OCI-LY3 (cell line): ENCODE measurements at regions not wholly inside any gene's neighbourhood (a gene's known extent, or its start where the extent isn't known, plus 50 kb on each side); places are given as distances from the start of the nearest gene placed in this dataset.
A peak's percentile ranks its signal among the peaks of the same experiment; 100 is the strongest.

Experiments
- H2AFZ ChIP-seq: fragments of 200-600, 300-600 bp; shearing (Covaris generic); 2 replicates; pipeline ENCODE4 v1.6.0; 2014; ENCODE audit warnings: antibody characterized with exemption, low read depth, low read length
- H3K27ac ChIP-seq: fragments of 200-600, 300-600 bp; sonication (generic); 2 replicates; pipeline ENCODE4 v1.5.1; 2014; ENCODE audit warnings: mild to moderate bottlenecking, low read length, moderate library complexity, mixed read lengths
- H3K27me3 ChIP-seq: fragments of 200-600, 300-600 bp; sonication (generic); 2 replicates; pipeline ENCODE4 v1.6.1; 2014; ENCODE audit warnings: low read depth, low read length, mixed read lengths
- H3K36me3 ChIP-seq: fragments of 200-600, 300-600 bp; sonication (generic); replicated peaks from 2 replicates; pipeline ENCODE3; 2014; ENCODE audit warnings: low read depth, low read length, mixed read lengths
- H3K4me1 ChIP-seq: fragments of 300-600, 200-600 bp; sonication (generic); 2 replicates; pipeline ENCODE4 v1.6.1; 2014; ENCODE audit warnings: low read length, mixed read lengths
- H3K4me2 ChIP-seq: fragments of 200-600, 300-600 bp; sonication (generic); 2 replicates; pipeline ENCODE4 v1.6.1; 2014; ENCODE audit warnings: low read length, mixed read lengths
- H3K4me3 ChIP-seq: fragments of 300-600, 200-600 bp; sonication (generic); 2 replicates; pipeline ENCODE4 v1.5.1; 2014; ENCODE audit warnings: antibody characterized with exemption, mild to moderate bottlenecking, low read length, moderate library complexity
- H3K79me2 ChIP-seq: fragments of 300-600, 200-600 bp; shearing (Covaris generic); 2 replicates; pipeline ENCODE4 v1.6.1; 2014; ENCODE audit warnings: mild to moderate bottlenecking, low read length, mixed read lengths
- H3K9ac ChIP-seq: fragments of 300-600, 200-600 bp; shearing (Covaris generic); 2 replicates; pipeline ENCODE4 v1.6.0; 2014; ENCODE audit warnings: mild to moderate bottlenecking, low read length, moderate library complexity
- H3K9me3 ChIP-seq: fragments of 200-600, 300-600 bp; shearing (Covaris generic); 2 replicates; pipeline ENCODE4 v1.6.1; 2014; ENCODE audit warnings: low read length, mixed read lengths; ENCODE audit not compliant: insufficient read depth
- H4K20me1 ChIP-seq: fragments of 200-600, 300-600 bp; sonication (generic); 2 replicates; pipeline ENCODE4 v1.6.1; 2016; ENCODE audit warnings: low read length, mixed read lengths; ENCODE audit not compliant: insufficient read depth
- EZH2phosphoT487 ChIP-seq: fragments of 200-600 bp; shearing (Covaris generic); IDR thresholded peaks from 2 replicates; pipeline ENCODE4 v1.6.1; 2018; ENCODE audit warnings: antibody characterized with exemption, mixed run types, low read depth
- TF ChIP-seq, protein P1 (sequence below): fragments of 200-600, 300-600 bp; sonication (generic); IDR thresholded peaks from 2 replicates; pipeline ENCODE4 v1.5.1; 2014; ENCODE audit warnings: antibody characterized with exemption, low read length, low read depth

DNA sequence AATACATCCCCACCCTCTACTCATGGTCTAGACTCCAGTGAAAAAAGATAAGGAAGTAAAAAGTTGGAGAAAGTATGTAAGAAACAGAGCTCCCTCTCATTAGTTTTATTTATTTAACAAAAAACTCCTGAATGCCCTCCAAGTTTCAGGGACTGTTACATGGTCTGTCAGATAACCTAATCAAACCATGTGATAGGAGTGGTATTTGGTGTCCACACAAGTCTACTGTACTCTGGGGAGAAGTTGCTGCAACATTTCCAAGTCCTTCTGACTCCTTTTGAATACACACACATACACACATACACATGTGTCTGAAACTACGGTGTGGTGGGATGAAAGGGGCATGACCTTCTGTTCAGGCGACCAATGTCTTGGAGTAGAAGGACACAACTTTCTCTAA is 320.0 kb downstream of the ADGRG6 start:
- Histone ChIP-seq H3K27me3 (no peaks in the 10 kb centered on the region), H3K36me3 (no peaks in the 10 kb centered on the region), H3K27ac (no peak overlapping the region), H3K4me3 (no peak overlapping the region), H3K9ac (no peak overlapping the region), H3K9me3 (no peaks in the 10 kb centered on the region), H3K79me2 (no peaks in the 10 kb centered on the region), H3K4me1 (no peaks in the 10 kb centered on the region), H4K20me1 (no peaks in the 10 kb centered on the region), H3K4me2 (no peak overlapping the region), H2AFZ (no peak overlapping the region)
- TF ChIP-seq, protein P1, sequence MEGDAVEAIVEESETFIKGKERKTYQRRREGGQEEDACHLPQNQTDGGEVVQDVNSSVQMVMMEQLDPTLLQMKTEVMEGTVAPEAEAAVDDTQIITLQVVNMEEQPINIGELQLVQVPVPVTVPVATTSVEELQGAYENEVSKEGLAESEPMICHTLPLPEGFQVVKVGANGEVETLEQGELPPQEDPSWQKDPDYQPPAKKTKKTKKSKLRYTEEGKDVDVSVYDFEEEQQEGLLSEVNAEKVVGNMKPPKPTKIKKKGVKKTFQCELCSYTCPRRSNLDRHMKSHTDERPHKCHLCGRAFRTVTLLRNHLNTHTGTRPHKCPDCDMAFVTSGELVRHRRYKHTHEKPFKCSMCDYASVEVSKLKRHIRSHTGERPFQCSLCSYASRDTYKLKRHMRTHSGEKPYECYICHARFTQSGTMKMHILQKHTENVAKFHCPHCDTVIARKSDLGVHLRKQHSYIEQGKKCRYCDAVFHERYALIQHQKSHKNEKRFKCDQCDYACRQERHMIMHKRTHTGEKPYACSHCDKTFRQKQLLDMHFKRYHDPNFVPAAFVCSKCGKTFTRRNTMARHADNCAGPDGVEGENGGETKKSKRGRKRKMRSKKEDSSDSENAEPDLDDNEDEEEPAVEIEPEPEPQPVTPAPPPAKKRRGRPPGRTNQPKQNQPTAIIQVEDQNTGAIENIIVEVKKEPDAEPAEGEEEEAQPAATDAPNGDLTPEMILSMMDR, result no peak

DNA sequence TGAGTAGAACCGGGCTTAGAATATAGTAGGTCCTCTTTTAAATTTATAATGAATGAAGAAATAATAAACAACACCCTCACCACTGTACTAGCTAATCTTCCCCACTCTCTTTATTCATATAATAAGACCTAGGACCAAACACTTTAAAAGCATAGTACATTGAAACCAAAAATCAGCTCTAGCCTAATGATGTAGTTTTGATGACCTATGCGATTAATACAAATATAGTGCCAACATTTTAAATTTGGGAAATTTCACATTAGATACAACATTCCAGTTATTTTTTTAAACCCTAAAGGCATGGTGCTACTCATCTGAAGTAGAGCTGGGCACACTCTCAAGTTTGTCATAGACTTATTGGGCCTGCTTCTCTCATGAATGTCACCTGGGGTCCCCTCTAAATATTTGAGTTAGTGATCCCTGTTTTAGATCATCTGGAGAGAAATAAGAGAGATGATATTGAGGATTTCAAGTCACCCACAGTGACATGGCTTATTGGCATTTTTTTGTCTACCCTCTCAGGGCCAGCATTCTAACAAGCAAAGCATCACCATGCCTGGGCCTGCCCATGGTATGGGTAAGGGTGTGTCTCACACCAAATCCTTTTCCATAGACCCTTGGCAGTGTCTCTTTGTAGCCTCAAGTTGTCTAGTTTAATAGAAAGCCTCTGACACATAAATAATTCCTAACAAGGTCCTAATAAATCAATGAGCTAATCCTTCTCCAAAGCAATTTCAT is 319.8 kb downstream of the HIVEP2 start:
- Histone ChIP-seq H4K20me1 (no peaks in the 10 kb centered on the region), H3K27me3 (no peaks in the 10 kb centered on the region), H3K4me3 (no peak overlapping the region), H3K79me2 (no peaks in the 10 kb centered on the region), H3K9ac (no peak overlapping the region), H2AFZ (no peak overlapping the region), H3K36me3 (no peaks in the 10 kb centered on the region), H3K27ac (no peak overlapping the region), H3K9me3 (no peaks in the 10 kb centered on the region), H3K4me1 (no peaks in the 10 kb centered on the region), H3K4me2 (no peak overlapping the region)
- TF ChIP-seq, protein P1, result no peak
- TF ChIP-seq EZH2phosphoT487, result no peak

DNA sequence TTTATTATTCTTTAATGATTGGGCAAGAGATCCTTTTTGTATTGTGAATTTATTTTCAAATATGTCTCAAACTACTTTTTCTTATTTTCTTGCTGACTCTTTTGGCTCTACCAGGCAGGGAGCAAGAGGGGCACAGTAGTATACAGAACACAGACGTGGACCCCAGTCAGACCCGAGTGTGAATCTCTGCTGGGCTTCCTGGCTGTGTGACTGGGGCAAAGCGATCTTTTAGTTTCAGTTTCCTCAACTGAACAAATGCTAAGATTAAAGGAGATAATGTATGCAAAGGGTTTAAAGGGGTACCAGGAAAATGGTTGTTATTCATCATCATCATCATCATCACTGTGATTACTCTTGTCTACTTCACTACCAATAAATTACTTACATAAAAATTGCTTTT is 317.5 kb downstream of the HIVEP2 start:
- no peak overlapping the region for H3K4me3 ChIP-seq
- no peak overlapping the region for H3K9ac ChIP-seq
- no peaks in the 10 kb centered on the region for H3K36me3 ChIP-seq
- TF ChIP-seq, protein P1, result no peak
- no peak for TF ChIP-seq EZH2phosphoT487
- no peak overlapping the region for H3K27ac ChIP-seq
- no peaks in the 10 kb centered on the region for H3K79me2 ChIP-seq
- no peaks in the 10 kb centered on the region for H3K4me1 ChIP-seq
- H3K27me3 ChIP-seq, result no peaks in the 10 kb centered on the region
- peak overlapping the region; percentile 30; the same call in 1 of the 2 replicates for H2AFZ ChIP-seq
- H3K9me3 ChIP-seq, result no peaks in the 10 kb centered on the region
- H4K20me1 ChIP-seq, result no peaks in the 10 kb centered on the region
- H3K4me2 ChIP-seq, result peak overlapping the region; percentile 37

DNA sequence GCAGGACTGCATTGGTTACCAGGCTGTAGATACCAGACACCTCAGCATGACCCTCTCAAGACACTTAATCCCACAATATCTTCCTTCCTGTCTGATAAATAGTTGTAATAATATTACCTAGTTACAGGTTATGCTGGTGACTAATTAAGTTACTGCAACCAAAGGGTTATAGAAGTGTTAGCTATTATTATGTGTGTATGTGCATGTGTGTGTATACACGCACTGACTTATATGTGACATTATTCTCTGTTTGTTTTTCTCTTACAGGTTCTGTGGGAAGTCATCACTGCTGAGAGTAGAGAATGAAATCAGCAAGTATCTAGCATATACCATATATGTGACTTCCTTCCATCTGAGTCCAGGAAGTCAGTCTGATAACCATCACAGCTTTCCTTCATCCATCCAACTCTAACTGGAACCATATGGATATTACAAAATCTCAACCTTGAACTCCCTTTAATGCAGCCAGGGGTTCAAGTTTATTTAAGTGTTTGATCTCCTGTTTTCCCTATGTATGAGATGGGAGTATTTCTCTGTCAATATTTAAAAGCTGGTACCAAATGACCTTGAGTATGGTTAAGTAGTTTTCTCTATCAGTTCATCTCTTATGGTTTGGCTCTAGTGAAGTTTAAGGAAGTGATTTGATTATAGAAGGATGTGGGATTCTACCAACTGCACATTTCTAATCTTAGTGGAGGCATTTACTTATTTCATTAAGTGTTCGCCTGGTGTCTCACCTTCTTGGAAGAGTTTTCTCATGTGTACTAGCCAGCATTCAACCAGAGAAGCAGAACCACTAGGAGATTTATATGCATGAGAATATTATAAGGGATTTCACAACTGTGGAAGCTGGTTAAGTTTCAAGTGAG is 313.2 kb downstream of the HIVEP2 start:
- no peaks in the 10 kb centered on the region for H3K36me3 ChIP-seq
- TF ChIP-seq EZH2phosphoT487, result no peak
- TF ChIP-seq, protein P1, result no peak
- no peak overlapping the region for H3K4me2 ChIP-seq
- no peaks in the 10 kb centered on the region for H3K27me3 ChIP-seq
- no peak overlapping the region for H3K4me3 ChIP-seq
- no peaks in the 10 kb centered on the region for H3K4me1 ChIP-seq
- H3K9me3 ChIP-seq, result no peaks in the 10 kb centered on the region
- no peak overlapping the region for H3K27ac ChIP-seq
- H3K9ac ChIP-seq, result no peak overlapping the region
- no peak overlapping the region for H2AFZ ChIP-seq
- H4K20me1 ChIP-seq, result no peaks in the 10 kb centered on the region
- no peaks in the 10 kb centered on the region for H3K79me2 ChIP-seq
